Trophoblast cell (in vitro differentiated cells and primary cell): ENCODE measurements at regions not wholly inside any gene's neighbourhood (a gene's known extent, or its start where the extent isn't known, plus 50 kb on each side); places are given as distances from the start of the nearest gene placed in this dataset.

ENCODE experiments used
- DNase-seq, 2 donors: peaks; one replicate each; pipeline ENCODE4 v3.0.0-alpha.2; 2016
- H2AFZ ChIP-seq: 2 replicates; pipeline ENCODE4 v1.6.1; 2013; ENCODE audit warnings: low read length, moderate library complexity, mild to moderate bottlenecking; ENCODE audit not compliant: insufficient read depth, poor library complexity
- H2AK5ac ChIP-seq: 2 replicates; pipeline ENCODE4 v1.6.1; 2013; ENCODE audit warnings: mild to moderate bottlenecking, low read length
- H2BK120ac ChIP-seq: 2 replicates; pipeline ENCODE4 v1.6.1; 2013; ENCODE audit warnings: low read length, mild to moderate bottlenecking, moderate library complexity; ENCODE audit not compliant: insufficient read depth, poor library complexity
- H2BK12ac ChIP-seq: 2 replicates; pipeline ENCODE4 v1.6.1; 2013; ENCODE audit warnings: mild to moderate bottlenecking, low read length, moderate library complexity
- H2BK5ac ChIP-seq: 2 replicates; pipeline ENCODE4 v1.6.1; 2013; ENCODE audit warnings: low read length, low read depth, moderate library complexity, mild to moderate bottlenecking; ENCODE audit not compliant: poor library complexity
- H3K14ac ChIP-seq: 2 replicates; pipeline ENCODE4 v1.6.1; 2013; ENCODE audit warnings: mild to moderate bottlenecking, low read length
- H3K18ac ChIP-seq: 2 replicates; pipeline ENCODE4 v1.6.1; 2013; ENCODE audit warnings: mild to moderate bottlenecking, low read length
- H3K23ac ChIP-seq: 2 replicates; pipeline ENCODE4 v1.6.1; 2013; ENCODE audit warnings: low read length
- H3K27ac ChIP-seq: 2 replicates; pipeline ENCODE4 v1.5.1; 2013; ENCODE audit warnings: low read depth, mild to moderate bottlenecking, inconsistent platforms, low read length, moderate library complexity
- H3K27me3 ChIP-seq: 2 replicates; pipeline ENCODE4 v1.6.1; 2013; ENCODE audit warnings: inconsistent platforms, mild to moderate bottlenecking, low read length, moderate library complexity; ENCODE audit not compliant: insufficient read depth
- H3K36me3 ChIP-seq, 2 experiments: 1 replicate in 1 of 2; 2 replicates in 1 of 2; pipeline ENCODE4 v1.6.1; 2013; ENCODE audit warnings: low read length in 2 of 2, mild to moderate bottlenecking in 2 of 2, moderate library complexity in 1 of 2; ENCODE audit not compliant: insufficient read depth in 2 of 2, control insufficient read depth in 1 of 2
- H3K4ac ChIP-seq: 2 replicates; pipeline ENCODE4 v1.6.1; 2013; ENCODE audit warnings: low read depth, mild to moderate bottlenecking, low read length, moderate library complexity
- H3K4me1 ChIP-seq, 2 experiments: 1 replicate in 1 of 2; 2 replicates in 1 of 2; pipeline ENCODE4 v1.6.1; 2013; ENCODE audit warnings: low read length in 2 of 2, mild to moderate bottlenecking in 2 of 2, moderate library complexity in 1 of 2; ENCODE audit not compliant: insufficient read depth in 2 of 2, control insufficient read depth in 1 of 2
- H3K4me2 ChIP-seq: 2 replicates; pipeline ENCODE4 v1.6.1; 2013; ENCODE audit warnings: inconsistent platforms, mild to moderate bottlenecking, low read length, moderate library complexity
- H3K4me3 ChIP-seq: 2 replicates; pipeline ENCODE4 v1.5.1; 2013; ENCODE audit warnings: mild to moderate bottlenecking, low read depth, low read length, inconsistent platforms
- H3K79me1 ChIP-seq: one replicate; pipeline ENCODE4 v1.6.1; 2013; ENCODE audit warnings: low read length
- H3K79me2 ChIP-seq: 2 replicates; pipeline ENCODE4 v1.6.1; 2013; ENCODE audit warnings: low read length, mild to moderate bottlenecking; ENCODE audit not compliant: control insufficient read depth, insufficient read depth, poor library complexity
- H3K9ac ChIP-seq: 2 replicates; pipeline ENCODE4 v1.6.1; 2013; ENCODE audit warnings: mild to moderate bottlenecking, low read length
- H3K9me3 ChIP-seq: 2 replicates; pipeline ENCODE4 v1.6.1; 2013; ENCODE audit warnings: low read depth, mild to moderate bottlenecking, control low read depth, inconsistent platforms, low read length; ENCODE audit not compliant: insufficient read depth
- H4K12ac ChIP-seq: 2 replicates; pipeline ENCODE4 v1.6.1; 2013; ENCODE audit warnings: low read depth, mild to moderate bottlenecking, low read length, moderate library complexity
- H4K8ac ChIP-seq: 2 replicates; pipeline ENCODE4 v1.6.1; 2013; ENCODE audit warnings: low read depth, mild to moderate bottlenecking, low read length, moderate library complexity
- H4K91ac ChIP-seq: one replicate; pipeline ENCODE4 v1.6.1; 2013; ENCODE audit warnings: low read depth, mild to moderate bottlenecking, low read length, moderate library complexity
- WGBS: extraction: QIAGEN DNeasy Blood & Tissue Kit; methylation state at CpG from one replicate; pipeline ENCODE4 v1.1.7; 2013; ENCODE audit warnings: missing lambda C conversion rate; ENCODE audit not compliant: insufficient read length, insufficient coverage; ENCODE audit errors: extremely low coverage; 5-methylcytosine and 5-hydroxymethylcytosine counted together

- H3K4me3 ChIP-seq: no peak overlapping the region
These were observed 1337.1 kb upstream of the PABPC4L start for GRCh38 chr4:135538698-135539097.

GRCh38 chr4:135533053-135533452 lies 1331.5 kb upstream of the PABPC4L start:
- H3K27ac ChIP-seq: no peak overlapping the region
- H3K4me2 ChIP-seq: no peak overlapping the region
- H3K27me3 ChIP-seq: no peaks in the 10 kb centered on the region
- H3K4me1 ChIP-seq: no peaks in the 10 kb centered on the region
- no peak overlapping the region for H4K8ac ChIP-seq
- no peak overlapping the region for H2BK120ac ChIP-seq
- H3K36me3 ChIP-seq: no peaks in the 10 kb centered on the region
- no peak overlapping the region for H3K4me3 ChIP-seq
- H4K12ac ChIP-seq: no peak overlapping the region
- WGBS: no CpG with 5 or more reads among the region's 4 CpGs
- H3K9ac ChIP-seq: no peak overlapping the region
- no peak overlapping the region for H2BK12ac ChIP-seq
- no peak overlapping the region for H2AFZ ChIP-seq
- H3K79me1 ChIP-seq: no peaks in the 10 kb centered on the region
- no peaks in the 10 kb centered on the region for H3K79me2 ChIP-seq
- H4K91ac ChIP-seq: no peak overlapping the region
- no peak overlapping the region for H3K23ac ChIP-seq
- no peak for DNase-seq
- no peak overlapping the region for H3K18ac ChIP-seq
- no peak overlapping the region for H3K4ac ChIP-seq
- no peaks in the 10 kb centered on the region for H3K9me3 ChIP-seq
- H2BK5ac ChIP-seq: no peak overlapping the region
- H3K14ac ChIP-seq: no peak overlapping the region
- no peak overlapping the region for H2AK5ac ChIP-seq

More at GRCh38 chr4:135538698-135539097, 1337.1 kb upstream of the PABPC4L start:
- no peak overlapping the region for H2AFZ ChIP-seq
- H4K91ac ChIP-seq: no peak overlapping the region
- H3K9ac ChIP-seq: no peak overlapping the region
- no peak overlapping the region for H4K8ac ChIP-seq
- H2BK5ac ChIP-seq: no peak overlapping the region
- H3K36me3 ChIP-seq: no peaks in the 10 kb centered on the region
- peak in 1 of 2 donors; percentile 7 for DNase-seq
- no peak overlapping the region for H3K4ac ChIP-seq
- H3K27ac ChIP-seq: no peak overlapping the region
- no peak overlapping the region for H2BK120ac ChIP-seq
- H4K12ac ChIP-seq: no peak overlapping the region
- H3K79me1 ChIP-seq: no peaks in the 10 kb centered on the region
- no peaks in the 10 kb centered on the region for H3K27me3 ChIP-seq
- H3K18ac ChIP-seq: no peak overlapping the region
- no peak overlapping the region for H3K4me2 ChIP-seq
- H3K23ac ChIP-seq: no peak overlapping the region
- no CpG with 5 or more reads among the region's 13 CpGs for WGBS
- no peaks in the 10 kb centered on the region for H3K9me3 ChIP-seq
- H3K14ac ChIP-seq: no peak overlapping the region
- no peaks in the 10 kb centered on the region for H3K79me2 ChIP-seq
- H3K4me1 ChIP-seq: no peaks in the 10 kb centered on the region
- H2BK12ac ChIP-seq: no peak overlapping the region
- no peak overlapping the region for H2AK5ac ChIP-seq

GRCh38 chr4:135532132-135532531 lies 1330.5 kb upstream of the PABPC4L start:
- Histone ChIP-seq H3K9ac (no peak overlapping the region), H3K79me2 (no peaks in the 10 kb centered on the region), H3K36me3 (no peaks in the 10 kb centered on the region), H2BK12ac (no peak overlapping the region), H3K4me2 (no peak overlapping the region), H2AFZ (no peak overlapping the region), H3K18ac (no peak overlapping the region), H4K8ac (no peak overlapping the region), H2BK5ac (no peak overlapping the region), H3K79me1 (no peaks in the 10 kb centered on the region), H3K23ac (no peak overlapping the region), H3K9me3 (no peaks in the 10 kb centered on the region), H3K27ac (no peak overlapping the region), H3K4ac (no peak overlapping the region), H3K4me3 (no peak overlapping the region), H3K14ac (no peak overlapping the region), H2AK5ac (no peak overlapping the region), H3K27me3 (no peaks in the 10 kb centered on the region), H4K91ac (no peak overlapping the region), H3K4me1 (no peaks in the 10 kb centered on the region), H4K12ac (no peak overlapping the region), H2BK120ac (no peak overlapping the region)
- no peak for DNase-seq
- WGBS: no CpG with 5 or more reads among the region's 3 CpGs

- Histone ChIP-seq H3K36me3 (no peaks in the 10 kb centered on the region), H3K79me2 (no peaks in the 10 kb centered on the region), H3K4me2 (no peak overlapping the region), H3K9me3 (no peaks in the 10 kb centered on the region), H3K79me1 (no peaks in the 10 kb centered on the region), H3K4ac (no peak overlapping the region), H2AK5ac (no peak overlapping the region), H3K27me3 (no peaks in the 10 kb centered on the region), H3K14ac (no peak overlapping the region), H3K4me3 (no peak overlapping the region), H2BK12ac (no peak overlapping the region), H4K12ac (no peak overlapping the region), H4K8ac (no peak overlapping the region), H2BK5ac (no peak overlapping the region), H3K27ac (no peak overlapping the region), H3K23ac (no peak overlapping the region), H2BK120ac (no peak overlapping the region), H2AFZ (no peak overlapping the region), H3K18ac (no peak overlapping the region), H3K9ac (no peak overlapping the region), H4K91ac (no peak overlapping the region), H3K4me1 (no peaks in the 10 kb centered on the region)
- WGBS: no CpG with 5 or more reads among the region's 3 CpGs
- peak in 1 of 2 donors; percentile 4 for DNase-seq
These were observed 1313.7 kb upstream of the PABPC4L start for GRCh38 chr4:135515295-135515694.
